ENCODE measurements at regions not wholly inside any gene's neighbourhood (a gene's known extent, or its start where the extent isn't known, plus 50 kb on each side); places are given as distances from the start of the nearest gene placed in this dataset.

- no peaks in the 10 kb centered on the region for H3K4me1 ChIP-seq
- H3K4me3 ChIP-seq, result no peak overlapping the region
- H3K27me3 ChIP-seq, result no peaks in the 10 kb centered on the region
- no peaks in the 10 kb centered on the region for H3K9me3 ChIP-seq
- WGBS, 2 donors, result 62 to 77% methylated on average over 4 of the region's 4 CpGs
- no peak for DNase-seq
- H3K27ac ChIP-seq, result no peak overlapping the region
- intact Hi-C loops (cut with DNase I), result no loop called here
- no peaks in the 10 kb centered on the region for H3K36me3 ChIP-seq
- TF ChIP-seq POLR2A (IDR thresholded peaks at IDR 0.05) (no peak), EP300 (IDR thresholded peaks at IDR 0.05) (no peak), POLR2AphosphoS5 (IDR thresholded peaks at IDR 0.05) (no peak)
- TF ChIP-seq, protein P1, sequence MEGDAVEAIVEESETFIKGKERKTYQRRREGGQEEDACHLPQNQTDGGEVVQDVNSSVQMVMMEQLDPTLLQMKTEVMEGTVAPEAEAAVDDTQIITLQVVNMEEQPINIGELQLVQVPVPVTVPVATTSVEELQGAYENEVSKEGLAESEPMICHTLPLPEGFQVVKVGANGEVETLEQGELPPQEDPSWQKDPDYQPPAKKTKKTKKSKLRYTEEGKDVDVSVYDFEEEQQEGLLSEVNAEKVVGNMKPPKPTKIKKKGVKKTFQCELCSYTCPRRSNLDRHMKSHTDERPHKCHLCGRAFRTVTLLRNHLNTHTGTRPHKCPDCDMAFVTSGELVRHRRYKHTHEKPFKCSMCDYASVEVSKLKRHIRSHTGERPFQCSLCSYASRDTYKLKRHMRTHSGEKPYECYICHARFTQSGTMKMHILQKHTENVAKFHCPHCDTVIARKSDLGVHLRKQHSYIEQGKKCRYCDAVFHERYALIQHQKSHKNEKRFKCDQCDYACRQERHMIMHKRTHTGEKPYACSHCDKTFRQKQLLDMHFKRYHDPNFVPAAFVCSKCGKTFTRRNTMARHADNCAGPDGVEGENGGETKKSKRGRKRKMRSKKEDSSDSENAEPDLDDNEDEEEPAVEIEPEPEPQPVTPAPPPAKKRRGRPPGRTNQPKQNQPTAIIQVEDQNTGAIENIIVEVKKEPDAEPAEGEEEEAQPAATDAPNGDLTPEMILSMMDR (IDR thresholded peaks at IDR 0.05), result no peak
Observed at GRCh38 chr2:193943406-193943960, 1713.5 kb upstream of the SLC39A10 start.

DNA sequence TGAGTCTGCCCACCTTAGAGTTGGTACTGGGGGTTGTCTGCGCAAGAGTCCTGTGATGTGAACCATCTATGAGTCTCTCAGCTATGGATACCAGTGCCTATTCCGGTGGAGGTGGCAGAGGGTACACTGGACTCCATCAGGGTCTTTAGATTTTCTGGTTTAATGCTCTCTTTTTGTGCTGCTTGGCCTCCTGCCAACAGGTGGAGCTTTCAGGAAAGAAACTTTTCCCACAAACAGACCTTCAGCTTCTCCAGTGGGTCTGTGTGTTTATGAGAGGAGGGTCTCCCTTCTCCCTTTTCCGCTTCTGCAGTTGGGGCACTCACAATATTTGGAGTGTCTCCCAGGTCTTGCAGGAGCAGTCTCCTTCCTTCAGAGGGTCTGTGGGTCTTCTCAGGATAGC lies 1721.9 kb upstream of the SLC39A10 start:
- no peak for DNase-seq
- intact Hi-C loops (cut with DNase I), result no loop called here
- H3K27ac ChIP-seq, result no peak overlapping the region
- H3K36me3 ChIP-seq, result no peaks in the 10 kb centered on the region
- no peaks in the 10 kb centered on the region for H3K27me3 ChIP-seq
- no peak overlapping the region for H3K4me3 ChIP-seq
- H3K9me3 ChIP-seq, result no peaks in the 10 kb centered on the region
- TF ChIP-seq, protein P1 (IDR thresholded peaks at IDR 0.05), result no peak
- TF ChIP-seq POLR2AphosphoS5 (IDR thresholded peaks at IDR 0.05) (no peak), EP300 (IDR thresholded peaks at IDR 0.05) (no peak), POLR2A (IDR thresholded peaks at IDR 0.05) (no peak)
- WGBS, 2 donors, result 87 to 92% methylated on average over 3 of the region's 3 CpGs
- H3K4me1 ChIP-seq, result no peaks in the 10 kb centered on the region

DNA sequence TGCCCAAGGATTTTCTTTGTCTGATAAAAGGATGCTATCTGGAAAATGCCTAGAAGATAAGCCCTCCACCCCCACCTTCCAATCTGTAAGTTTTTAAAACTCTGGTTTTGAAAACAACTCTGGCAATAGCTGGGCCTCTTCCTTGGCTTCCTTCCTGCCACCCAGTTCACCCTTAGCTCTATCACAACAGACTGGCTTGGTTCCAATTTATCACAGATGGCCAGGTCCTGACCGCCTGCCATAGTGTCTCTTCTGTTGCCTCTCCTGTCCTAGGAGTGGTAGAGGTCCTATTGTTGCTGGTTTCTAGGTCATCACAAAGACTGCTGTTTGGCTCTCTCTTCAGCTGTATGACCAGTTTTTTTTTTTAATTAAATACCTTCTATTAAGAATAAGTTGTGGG lies 1727.9 kb upstream of the SLC39A10 start:
- intact Hi-C loops (cut with DNase I), result no loop called here
- Histone ChIP-seq H3K27ac (no peak overlapping the region), H3K9me3 (no peaks in the 10 kb centered on the region), H3K4me1 (no peaks in the 10 kb centered on the region), H3K36me3 (no peaks in the 10 kb centered on the region), H3K27me3 (peaks cover 0 to 2% (median 0%) of the 10 kb centered on the region in 3 donors), H3K4me3 (no peak overlapping the region)
- DNase-seq, result no peak
- 66 to 76% methylated on average over 1 of the region's 1 CpG for whole genome bisulfite sequencing, 2 donors
- TF ChIP-seq POLR2AphosphoS5 (IDR thresholded peaks at IDR 0.05), result no peak
- TF ChIP-seq POLR2A (IDR thresholded peaks at IDR 0.05), result no peak
- TF ChIP-seq, protein P1 (IDR thresholded peaks at IDR 0.05), result no peak
- no peak for TF ChIP-seq EP300 (IDR thresholded peaks at IDR 0.05)

GRCh38 chr2:193907561-193907960 lies 1712.8 kb upstream of the TMEFF2 start:
- no peaks in the 10 kb centered on the region for H3K9me3 ChIP-seq
- no peak overlapping the region for H3K27ac ChIP-seq
- intact Hi-C loops (cut with DNase I), result no loop called here
- no peaks in the 10 kb centered on the region for H3K27me3 ChIP-seq
- 31 to 33% methylated on average over 1 of the region's 1 CpG for WGBS, 2 donors
- no peak overlapping the region for H3K4me3 ChIP-seq
- TF ChIP-seq EP300 (IDR thresholded peaks at IDR 0.05) (no peak), POLR2AphosphoS5 (IDR thresholded peaks at IDR 0.05) (no peak), POLR2A (IDR thresholded peaks at IDR 0.05) (no peak)
- TF ChIP-seq, protein P1 (IDR thresholded peaks at IDR 0.05), result no peak
- H3K4me1 ChIP-seq, result no peaks in the 10 kb centered on the region
- H3K36me3 ChIP-seq, result no peaks in the 10 kb centered on the region
- no peak for DNase-seq

GRCh38 chr2:193900292-193900691 lies 1705.6 kb upstream of the TMEFF2 start:
- no peaks in the 10 kb centered on the region for H3K9me3 ChIP-seq
- no peak for DNase-seq
- H3K4me1 ChIP-seq, result no peaks in the 10 kb centered on the region
- no peaks in the 10 kb centered on the region for H3K27me3 ChIP-seq
- intact Hi-C loops (cut with DNase I), result no loop called here
- H3K36me3 ChIP-seq, result no peaks in the 10 kb centered on the region
- no peak overlapping the region for H3K4me3 ChIP-seq
- 79 to 81% methylated on average over 3 of the region's 3 CpGs for WGBS, 2 donors
- no peak for TF ChIP-seq POLR2A (IDR thresholded peaks at IDR 0.05)
- TF ChIP-seq, protein P1 (IDR thresholded peaks at IDR 0.05), result no peak
- no peak for TF ChIP-seq POLR2AphosphoS5 (IDR thresholded peaks at IDR 0.05)
- no peak for TF ChIP-seq EP300 (IDR thresholded peaks at IDR 0.05)
- H3K27ac ChIP-seq, result no peak overlapping the region

All from sigmoid colon (tissue), 6 donors.